ENCODE measurements at regions not wholly inside any gene's neighbourhood (a gene's known extent, or its start where the extent isn't known, plus 50 kb on each side); places are given as distances from the start of the nearest gene placed in this dataset.

- Histone ChIP-seq H3K4me1 (ENCODE audit: control insufficient read depth in 2 of 3, insufficient read depth in 2 of 3, low read depth in 1 of 3, low read length in 3 of 3) (peaks cover 0 to under 1% (median 0%) of the 10 kb centered on the region in 3 donors), H3K4me3 (ENCODE audit: low read length in 3 of 3) (no peak overlapping the region), H3K9me3 (ENCODE audit: control insufficient read depth in 2 of 3, insufficient read depth in 1 of 3, low read length in 3 of 3) (no peaks in the 10 kb centered on the region), H3K27me3 (ENCODE audit: control insufficient read depth, insufficient read depth, low read length) (no peaks in the 10 kb centered on the region), H3K9ac (ENCODE audit: low read length in 3 of 3) (no peak overlapping the region), H3K36me3 (ENCODE audit: control insufficient read depth in 2 of 3, insufficient read depth in 3 of 3, low read length in 3 of 3) (no peaks in the 10 kb centered on the region), H3K27ac (ENCODE audit: low read depth in 2 of 2, low read length in 2 of 2) (no peak overlapping the region)
- TF ChIP-seq CTCF (IDR thresholded peaks at IDR 0.05; ENCODE audit: borderline replicate concordance, extremely low read depth, insufficient read depth): no peak
- FAIRE-seq (no peak), DNase-seq (no peak)
- intact Hi-C loops (cut with DNase I): no loop called here
These were observed 99.8 kb upstream of the RESF1 start for GRCh38 chr12:31859232-31859977.

- H3K4me3 ChIP-seq (ENCODE audit: low read length in 3 of 3): no peak overlapping the region
- H3K27me3 ChIP-seq (ENCODE audit: control insufficient read depth, insufficient read depth, low read length): no peaks in the 10 kb centered on the region
- no peaks in the 10 kb centered on the region for H3K36me3 ChIP-seq (ENCODE audit: control insufficient read depth in 2 of 3, insufficient read depth in 3 of 3, low read length in 3 of 3)
- H3K9me3 ChIP-seq (ENCODE audit: control insufficient read depth in 2 of 3, insufficient read depth in 1 of 3, low read length in 3 of 3): no peaks in the 10 kb centered on the region
- TF ChIP-seq CTCF (IDR thresholded peaks at IDR 0.05; ENCODE audit: borderline replicate concordance, extremely low read depth, insufficient read depth): no peak
- intact Hi-C loops (cut with DNase I): no loop called here
- DNase-seq (no peak), FAIRE-seq (no peak)
- no peak overlapping the region for H3K27ac ChIP-seq (ENCODE audit: low read depth in 2 of 2, low read length in 2 of 2)
- H3K4me1 ChIP-seq (ENCODE audit: control insufficient read depth in 2 of 3, insufficient read depth in 2 of 3, low read depth in 1 of 3, low read length in 3 of 3): peaks cover 0 to 11% (median 3%) of the 10 kb centered on the region in 3 donors
- no peak overlapping the region for H3K9ac ChIP-seq (ENCODE audit: low read length in 3 of 3)
These were observed 103.8 kb upstream of the RESF1 start for GRCh38 chr12:31855427-31855826.

- peak; percentile 23 for FAIRE-seq
- peak overlapping the region; percentile 20 to 45 for H3K27ac ChIP-seq (ENCODE audit: low read depth in 2 of 2, low read length in 2 of 2)
- intact Hi-C loops (cut with DNase I): no loop called here
These were observed 105.2 kb upstream of the RESF1 start for GRCh38 chr12:31853977-31854376.

More at GRCh38 chr12:31853977-31854376, 105.2 kb upstream of the RESF1 start:
- TF ChIP-seq CTCF (IDR thresholded peaks at IDR 0.05; ENCODE audit: borderline replicate concordance, extremely low read depth, insufficient read depth): no peak
- H3K4me1 ChIP-seq (ENCODE audit: control insufficient read depth in 2 of 3, insufficient read depth in 2 of 3, low read depth in 1 of 3, low read length in 3 of 3): peaks cover 0 to 11% (median 3%) of the 10 kb centered on the region in 3 donors
- H3K9me3 ChIP-seq (ENCODE audit: control insufficient read depth in 2 of 3, insufficient read depth in 1 of 3, low read length in 3 of 3): peaks cover 0 to 3% (median 2%) of the 10 kb centered on the region in 3 donors
- no peak overlapping the region for H3K9ac ChIP-seq (ENCODE audit: low read length in 3 of 3)
- no peaks in the 10 kb centered on the region for H3K27me3 ChIP-seq (ENCODE audit: control insufficient read depth, insufficient read depth, low read length)
- H3K36me3 ChIP-seq (ENCODE audit: control insufficient read depth in 2 of 3, insufficient read depth in 3 of 3, low read length in 3 of 3): no peaks in the 10 kb centered on the region
- H3K4me3 ChIP-seq (ENCODE audit: low read length in 3 of 3): no peak overlapping the region
- peak in 1 of 5 donors; percentile 43 for DNase-seq
